ENCODE measurements at regions not wholly inside any gene's neighbourhood (a gene's known extent, or its start where the extent isn't known, plus 50 kb on each side); places are given as distances from the start of the nearest gene placed in this dataset.

- H3K9me3 Mint-ChIP-seq = no peaks in the 10 kb centered on the region
Observed at GRCh38 chr6:155544677-155545076, 89.0 kb upstream of the NOX3 start.

DNA sequence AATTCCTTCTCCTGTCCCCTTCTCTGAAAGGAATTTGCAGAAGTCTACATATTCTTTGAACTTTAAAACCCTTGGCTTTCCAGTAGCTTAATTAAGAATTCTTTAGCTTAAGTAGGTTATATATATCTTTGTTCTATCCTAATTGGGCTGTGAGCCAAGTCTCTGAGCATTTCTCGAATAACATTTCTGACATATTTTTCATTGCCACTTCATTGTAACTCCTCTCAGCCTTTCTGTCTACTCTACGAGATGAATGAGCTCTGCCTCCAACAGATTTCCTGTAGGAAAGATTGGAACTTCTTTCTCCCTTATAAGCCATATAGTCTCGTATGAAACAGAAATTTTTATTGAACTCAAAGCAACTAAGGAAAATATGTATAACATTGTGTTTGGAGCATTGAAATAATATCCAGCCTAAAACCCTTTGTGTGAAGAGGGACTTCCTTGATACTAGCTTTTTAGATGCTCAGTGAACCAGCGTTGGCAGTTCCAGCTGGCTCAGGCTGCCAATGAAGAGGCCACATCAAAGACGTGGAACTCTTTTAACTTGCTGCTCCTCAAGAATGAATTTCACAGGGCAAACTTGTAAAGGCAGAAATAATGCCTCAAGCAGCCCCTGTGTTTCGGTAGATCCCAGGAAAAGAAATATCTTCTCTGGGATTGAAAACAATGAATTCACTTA is 87.7 kb upstream of the NOX3 start:
- Mint-ChIP-seq H3K27ac (peak overlapping the region; percentile 5 to 26 (median 23)), H3K4me3 (no peak overlapping the region), H3K27me3 (ENCODE audit: low read depth) (no peaks in the 10 kb centered on the region), H3K4me1 (peaks cover 20% of the 10 kb centered on the region), H3K9me3 (no peaks in the 10 kb centered on the region), H3K36me3 (ENCODE audit: low read depth) (no peaks in the 10 kb centered on the region)
- TF ChIP-seq, protein P1, sequence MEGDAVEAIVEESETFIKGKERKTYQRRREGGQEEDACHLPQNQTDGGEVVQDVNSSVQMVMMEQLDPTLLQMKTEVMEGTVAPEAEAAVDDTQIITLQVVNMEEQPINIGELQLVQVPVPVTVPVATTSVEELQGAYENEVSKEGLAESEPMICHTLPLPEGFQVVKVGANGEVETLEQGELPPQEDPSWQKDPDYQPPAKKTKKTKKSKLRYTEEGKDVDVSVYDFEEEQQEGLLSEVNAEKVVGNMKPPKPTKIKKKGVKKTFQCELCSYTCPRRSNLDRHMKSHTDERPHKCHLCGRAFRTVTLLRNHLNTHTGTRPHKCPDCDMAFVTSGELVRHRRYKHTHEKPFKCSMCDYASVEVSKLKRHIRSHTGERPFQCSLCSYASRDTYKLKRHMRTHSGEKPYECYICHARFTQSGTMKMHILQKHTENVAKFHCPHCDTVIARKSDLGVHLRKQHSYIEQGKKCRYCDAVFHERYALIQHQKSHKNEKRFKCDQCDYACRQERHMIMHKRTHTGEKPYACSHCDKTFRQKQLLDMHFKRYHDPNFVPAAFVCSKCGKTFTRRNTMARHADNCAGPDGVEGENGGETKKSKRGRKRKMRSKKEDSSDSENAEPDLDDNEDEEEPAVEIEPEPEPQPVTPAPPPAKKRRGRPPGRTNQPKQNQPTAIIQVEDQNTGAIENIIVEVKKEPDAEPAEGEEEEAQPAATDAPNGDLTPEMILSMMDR (IDR thresholded peaks at IDR 0.05; ENCODE audit: unreplicated experiment in 3 of 3) = no peak

More at GRCh38 chr6:155544677-155545076, 89.0 kb upstream of the NOX3 start:
- Mint-ChIP-seq H3K27ac (no peak overlapping the region), H3K4me3 (no peak overlapping the region), H3K4me1 (peaks cover 20% of the 10 kb centered on the region), H3K36me3 (ENCODE audit: low read depth) (no peaks in the 10 kb centered on the region), H3K27me3 (ENCODE audit: low read depth) (no peaks in the 10 kb centered on the region)
- TF ChIP-seq, protein P1 (IDR thresholded peaks at IDR 0.05; ENCODE audit: unreplicated experiment in 3 of 3) = no peak

GRCh38 chr6:155542036-155542435 is 86.4 kb upstream of the NOX3 start:
- Mint-ChIP-seq H3K36me3 (ENCODE audit: low read depth) (no peaks in the 10 kb centered on the region), H3K27me3 (ENCODE audit: low read depth) (no peaks in the 10 kb centered on the region), H3K4me1 (peaks cover 20% of the 10 kb centered on the region), H3K27ac (peak overlapping the region in 1 of 3 experiments; percentile 63), H3K4me3 (no peak overlapping the region), H3K9me3 (peaks cover 2% of the 10 kb centered on the region)
- TF ChIP-seq, protein P1 (IDR thresholded peaks at IDR 0.05; ENCODE audit: unreplicated experiment in 3 of 3) = no peak

DNA sequence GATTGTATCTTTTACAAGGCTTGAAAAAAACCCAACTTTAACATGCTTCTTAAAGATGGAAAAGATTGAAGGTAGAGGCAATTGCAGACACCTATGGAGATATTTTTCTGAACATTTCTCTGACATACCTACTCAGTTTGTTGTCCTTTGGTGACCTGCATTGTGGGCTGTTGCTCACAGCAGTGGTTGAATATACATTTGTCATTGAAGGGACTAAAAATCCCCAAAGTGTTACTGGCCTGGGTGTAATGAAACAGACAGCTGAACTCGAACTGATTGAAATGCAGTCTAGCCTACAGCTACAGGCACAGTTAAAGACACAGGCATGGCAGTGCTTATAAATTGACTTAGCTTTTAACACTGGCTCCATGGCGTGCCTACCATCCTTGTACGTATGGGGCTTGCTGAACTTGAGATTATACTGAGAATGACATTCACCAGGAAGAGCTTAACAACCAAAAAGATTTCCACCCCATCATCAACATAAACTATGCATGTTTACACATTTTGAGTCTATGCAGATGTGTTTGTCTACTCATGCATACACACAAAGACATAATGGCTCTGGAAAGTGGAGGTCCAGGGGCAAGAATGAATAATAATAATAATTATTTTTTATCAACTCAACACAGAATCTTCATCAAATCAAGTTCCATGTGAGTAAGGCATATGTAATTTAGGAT is 83.2 kb upstream of the NOX3 start:
- TF ChIP-seq, protein P1 (IDR thresholded peaks at IDR 0.05; ENCODE audit: unreplicated experiment in 3 of 3) = no peak
- H3K4me1 Mint-ChIP-seq = peaks cover 16% of the 10 kb centered on the region

DNA sequence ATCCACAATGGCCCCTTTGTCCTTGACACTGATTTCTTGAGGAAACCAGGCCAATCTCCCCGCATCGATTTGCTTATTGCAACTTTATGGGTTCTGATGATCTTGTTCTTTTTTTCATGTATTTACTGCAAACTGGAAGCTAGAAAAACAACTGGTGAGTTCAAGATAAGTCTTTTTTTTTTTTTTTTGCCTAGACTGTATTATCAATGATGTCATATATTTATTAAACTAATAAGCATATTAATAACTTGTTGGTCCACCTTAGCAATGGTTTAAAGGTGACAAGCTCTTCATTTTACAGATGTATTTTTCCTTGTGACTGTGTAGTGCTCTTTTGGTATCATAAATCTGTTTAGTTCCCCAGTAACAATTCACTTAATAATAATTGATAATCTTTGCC is 79.0 kb upstream of the NOX3 start:
- Mint-ChIP-seq H3K9me3 (peaks cover 23% of the 10 kb centered on the region), H3K4me3 (no peak overlapping the region), H3K27ac (no peak overlapping the region), H3K4me1 (no peaks in the 10 kb centered on the region), H3K27me3 (ENCODE audit: low read depth) (no peaks in the 10 kb centered on the region), H3K36me3 (ENCODE audit: low read depth) (peaks cover 4% of the 10 kb centered on the region)
- TF ChIP-seq, protein P1 (IDR thresholded peaks at IDR 0.05; ENCODE audit: unreplicated experiment in 3 of 3) = no peak

More for the DNA sequence above, 83.2 kb upstream of the NOX3 start:
- Mint-ChIP-seq H3K4me3 (no peak overlapping the region), H3K27ac (no peak overlapping the region), H3K9me3 (peaks cover 11% of the 10 kb centered on the region), H3K36me3 (ENCODE audit: low read depth) (no peaks in the 10 kb centered on the region), H3K27me3 (ENCODE audit: low read depth) (no peaks in the 10 kb centered on the region)
